ENCODE measurements at regions not wholly inside any gene's neighbourhood (a gene's known extent, or its start where the extent isn't known, plus 50 kb on each side); places are given as distances from the start of the nearest gene placed in this dataset.
A peak's percentile ranks its signal among the peaks of the same experiment; 100 is the strongest.

- DNase-seq, result peak in 1 of 2 experiments; percentile 11
Measured at GRCh38 chr4:41883988-41884734, 51.1 kb upstream of the TMEM33 start.

DNA sequence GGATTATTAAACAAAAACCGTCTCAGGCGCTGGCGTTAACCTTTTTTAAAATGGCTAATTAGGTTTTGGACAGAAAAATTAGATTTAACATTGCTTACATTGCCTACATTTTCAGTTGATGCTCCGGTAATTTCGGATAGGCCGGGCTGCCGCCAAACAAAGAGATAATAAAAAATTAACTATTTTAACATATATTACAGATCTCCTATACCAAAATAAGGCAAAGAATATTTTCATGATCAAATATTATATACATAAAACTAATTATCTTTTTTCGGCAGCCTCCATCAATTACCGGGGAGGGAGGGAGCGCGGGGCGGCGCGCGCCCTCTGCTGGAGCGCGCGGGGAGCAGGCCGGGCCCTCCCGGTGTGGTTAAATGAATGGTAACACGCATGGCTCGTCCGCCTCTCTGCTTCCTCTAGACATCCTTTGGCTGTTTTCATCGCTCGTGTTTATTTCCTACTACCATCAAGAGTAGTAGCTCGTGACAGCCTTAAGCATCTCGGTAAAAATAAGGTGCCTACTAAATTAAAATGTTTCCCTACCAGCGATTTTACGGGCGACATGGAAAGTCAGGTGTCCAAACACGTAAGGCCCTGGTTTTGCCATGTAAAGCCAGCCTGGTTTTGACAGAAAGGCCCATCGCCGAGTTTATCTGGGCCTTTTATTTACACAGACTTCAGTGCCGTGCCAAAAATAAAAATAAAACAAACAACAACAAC lies 52.4 kb upstream of the TMEM33 start:
- DNase-seq, result peak; percentile 66 to 77

- peak in 1 of 2 experiments; percentile 52 for DNase-seq
Measured at GRCh38 chr4:41881981-41882624, 53.1 kb upstream of the TMEM33 start.

GRCh38 chr4:41880840-41881831 lies 54.1 kb upstream of the TMEM33 start:
- no peak for DNase-seq

GRCh38 chr4:41880022-41880837 lies 55.0 kb upstream of the TMEM33 start:
- no peak for DNase-seq

DNA sequence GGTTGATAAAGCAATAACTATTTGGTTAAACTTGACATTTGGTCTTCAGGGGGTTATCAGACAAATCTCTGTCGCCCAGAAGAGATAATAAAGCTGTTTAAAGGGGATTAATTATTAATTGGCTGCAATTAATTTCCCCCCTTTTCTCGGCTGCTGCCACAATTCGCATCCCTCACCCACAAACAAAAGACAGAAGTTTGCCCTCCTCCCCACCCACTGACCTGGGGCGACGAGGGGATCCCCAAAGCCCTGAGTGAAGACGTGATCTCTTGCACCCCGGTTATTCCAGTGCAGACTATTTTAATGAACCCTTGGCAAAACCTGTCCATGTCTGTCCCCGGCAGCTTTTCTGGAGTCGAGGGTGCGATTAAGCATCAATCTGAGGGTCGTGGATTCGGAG lies 55.7 kb upstream of the TMEM33 start:
- no peak for DNase-seq

GRCh38 chr4:41878991-41879491 lies 56.2 kb upstream of the TMEM33 start:
- DNase-seq, result no peak

GRCh38 chr4:41878170-41878969 lies 56.9 kb upstream of the TMEM33 start:
- no peak for DNase-seq

- DNase-seq, result no peak
Measured at GRCh38 chr4:41877020-41877796, 58.0 kb upstream of the TMEM33 start.

- DNase-seq, result no peak
Measured at GRCh38 chr4:41874873-41875272, 60.4 kb upstream of the TMEM33 start.

DNA sequence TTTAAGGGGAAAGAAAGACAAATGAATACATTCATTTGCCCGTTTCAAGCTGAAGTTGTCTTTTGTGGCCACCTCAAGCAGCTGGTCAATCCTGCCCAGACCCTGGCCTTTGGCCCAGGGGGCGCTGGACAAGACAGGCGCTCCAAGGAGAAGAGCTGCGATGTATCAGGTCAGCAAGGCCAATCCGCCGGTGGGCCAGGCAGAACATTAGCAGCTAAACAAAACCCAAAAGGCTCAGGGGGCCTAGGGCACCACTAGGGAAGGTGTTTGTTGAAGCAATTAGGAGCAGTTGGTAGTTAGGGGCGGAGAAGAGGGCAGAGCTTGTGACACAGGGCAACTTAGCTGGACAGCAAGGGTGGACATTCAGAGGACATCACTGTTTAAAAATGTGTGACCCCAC lies 60.8 kb upstream of the TMEM33 start:
- DNase-seq, result no peak

DNA sequence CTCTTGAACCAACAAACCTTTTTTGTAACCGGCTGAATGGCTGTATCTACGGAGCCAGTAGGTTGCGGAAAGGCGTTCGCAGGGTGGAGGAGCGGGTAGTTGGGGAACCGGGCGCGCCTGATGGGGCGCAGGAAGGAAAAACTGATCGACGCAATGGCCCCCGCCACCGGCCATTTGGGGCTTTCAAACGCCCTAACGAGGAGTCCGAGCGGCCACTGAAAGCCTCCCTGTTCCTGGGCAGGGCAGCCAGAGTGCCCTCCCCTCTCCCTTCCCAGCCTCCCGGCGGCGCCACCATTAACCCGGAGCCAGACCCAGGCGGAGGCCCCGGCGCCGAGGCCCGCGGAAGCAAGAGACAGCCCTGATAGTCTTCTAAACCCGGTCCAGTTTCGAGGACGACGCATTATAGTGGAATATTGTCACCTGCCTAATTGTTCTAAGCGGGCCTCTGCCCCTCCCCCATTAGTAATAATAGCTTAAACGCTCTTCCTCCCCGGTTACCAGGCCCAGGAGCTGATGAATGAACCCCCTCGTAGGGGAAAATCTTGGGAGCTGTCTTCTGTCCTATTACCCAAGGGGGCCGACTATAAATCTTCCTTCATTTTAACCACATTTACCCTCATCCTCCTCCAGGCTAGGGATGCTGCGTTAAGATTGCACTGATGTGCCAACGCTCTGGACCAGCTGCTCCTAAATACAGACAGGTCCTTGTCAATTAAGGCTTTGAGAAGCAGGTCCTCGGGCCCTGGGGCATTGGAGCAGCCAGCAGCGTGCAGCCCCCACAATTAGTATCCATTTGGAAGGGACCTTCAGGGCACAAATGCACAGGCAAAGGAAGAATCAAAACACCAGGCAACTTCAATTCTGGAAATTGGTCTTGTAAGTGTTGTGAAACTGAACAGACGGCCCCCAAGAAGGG lies 61.6 kb upstream of the TMEM33 start:
- DNase-seq, result no peak

DNA sequence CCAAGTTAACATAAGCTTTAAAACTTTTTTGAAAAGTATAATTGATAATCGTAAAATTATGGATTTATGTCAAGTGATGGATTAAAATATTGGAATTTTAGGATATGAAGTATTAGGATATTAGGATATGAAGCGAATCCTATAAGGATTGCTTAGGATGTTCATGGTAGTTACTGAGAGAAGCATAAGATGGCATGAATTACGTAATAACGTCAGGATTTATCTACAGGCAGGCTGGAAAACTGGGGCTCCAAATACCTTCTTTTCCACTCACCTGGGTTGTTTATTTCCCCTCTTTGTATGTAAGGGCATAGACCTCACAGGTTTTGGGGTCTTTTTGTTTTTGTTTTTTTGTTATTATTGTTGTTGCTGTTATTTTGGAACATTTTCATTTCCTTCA lies 65.2 kb upstream of the TMEM33 start:
- DNase-seq, result no peak

GRCh38 chr4:41866799-41867677 lies 68.2 kb upstream of the TMEM33 start:
- DNase-seq, result no peak

GRCh38 chr4:41865981-41866798 lies 69.0 kb upstream of the TMEM33 start:
- DNase-seq, result no peak

DNA sequence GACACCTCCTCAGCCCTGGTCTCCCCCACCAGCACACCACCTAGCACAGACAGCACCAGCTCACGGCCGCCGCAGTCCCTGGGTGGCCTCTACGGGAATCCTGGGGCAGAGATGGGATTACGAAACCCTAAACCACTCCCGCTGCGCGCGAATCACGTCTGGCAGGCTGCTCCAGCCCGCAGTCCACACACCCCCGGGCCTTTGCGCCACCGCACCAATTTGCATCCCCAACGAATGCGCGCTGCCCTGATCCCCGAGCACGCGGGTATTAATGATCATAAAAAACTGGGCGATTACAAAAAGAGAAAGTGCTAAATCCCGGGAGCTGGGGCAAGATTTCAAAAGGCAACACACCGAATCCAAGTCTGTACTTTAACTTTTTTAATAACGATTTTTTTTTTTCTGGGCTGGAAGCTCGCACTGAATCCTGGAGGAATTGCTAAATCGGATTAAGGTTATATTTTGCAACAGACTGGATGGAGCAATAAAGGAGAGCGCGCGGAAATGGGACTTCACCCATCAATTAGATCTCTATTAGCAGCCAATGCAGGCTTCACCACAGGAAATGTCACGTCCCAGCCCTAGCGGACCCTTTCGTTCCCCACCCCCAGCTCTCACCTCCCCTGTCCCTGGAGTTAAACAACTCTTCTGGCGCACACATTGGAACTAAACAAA lies 69.8 kb upstream of the TMEM33 start:
- DNase-seq, result no peak
